MM.1S (cell line): ENCODE measurements at regions not wholly inside any gene's neighbourhood (a gene's known extent, or its start where the extent isn't known, plus 50 kb on each side); places are given as distances from the start of the nearest gene placed in this dataset.

Source experiments
- DNase-seq: peaks from one replicate; pipeline ENCODE4 v3.0.0-alpha.2; 2015
- H2AFZ ChIP-seq: fragments of 300-600 bp; sonication (generic); 2 replicates; pipeline ENCODE4 v1.6.0; 2016; ENCODE audit warnings: antibody characterized with exemption, low read length
- H3F3A ChIP-seq: fragments of 300-600 bp; sonication (generic); 2 replicates; pipeline ENCODE4 v1.6.1; 2016; ENCODE audit warnings: mild to moderate bottlenecking, antibody characterized with exemption, low read length, moderate library complexity, mixed read lengths; ENCODE audit not compliant: insufficient read depth
- H3K27ac ChIP-seq: fragments of 300-600 bp; sonication (generic); 2 replicates; pipeline ENCODE4 v1.5.1; 2016; ENCODE audit warnings: mild to moderate bottlenecking, low read length
- H3K27me3 ChIP-seq: fragments of 300-600 bp; sonication (generic); replicated peaks from 2 replicates; pipeline ENCODE4 v1.6.0; 2016; ENCODE audit warnings: low read length; ENCODE audit not compliant: insufficient read depth
- H3K36me3 ChIP-seq: fragments of 300-600 bp; sonication (generic); replicated peaks from 2 replicates; pipeline ENCODE4 v1.6.1; 2016; ENCODE audit warnings: mild to moderate bottlenecking, low read length, mixed read lengths; ENCODE audit not compliant: insufficient read depth
- H3K4me1 ChIP-seq: fragments of 300-600 bp; sonication (generic); 2 replicates; pipeline ENCODE4 v1.6.1; 2016; ENCODE audit warnings: low read length, mixed read lengths
- H3K4me2 ChIP-seq: fragments of 300-600 bp; sonication (generic); 2 replicates; pipeline ENCODE4 v1.6.0; 2016; ENCODE audit warnings: low read depth, low read length
- H3K4me3 ChIP-seq: fragments of 300-600 bp; sonication (generic); 2 replicates; pipeline ENCODE4 v1.5.1; 2016; ENCODE audit warnings: low read length, mixed read lengths
- H3K79me2 ChIP-seq: fragments of 300-600 bp; sonication (generic); 2 replicates; pipeline ENCODE4 v1.6.1; 2016; ENCODE audit warnings: mixed run types, low read length, mixed read lengths
- H3K9ac ChIP-seq: fragments of 300-600 bp; sonication (generic); 2 replicates; pipeline ENCODE4 v1.6.1; 2016; ENCODE audit warnings: low read length, mixed read lengths
- H3K9me2 ChIP-seq: fragments of 300-600 bp; sonication (generic); replicated peaks from 2 replicates; pipeline ENCODE4 v1.6.1; 2016; ENCODE audit warnings: mild to moderate bottlenecking, low read length, mixed read lengths; ENCODE audit not compliant: insufficient read depth
- H3K9me3 ChIP-seq: fragments of 300-600 bp; sonication (generic); replicated peaks from 2 replicates; pipeline ENCODE4 v1.6.1; 2016; ENCODE audit warnings: mild to moderate bottlenecking, low read length, mixed read lengths; ENCODE audit not compliant: insufficient read depth
- H4K20me1 ChIP-seq: fragments of 300-600 bp; sonication (generic); 2 replicates; pipeline ENCODE4 v1.6.1; 2016; ENCODE audit warnings: mild to moderate bottlenecking, low read length, moderate library complexity, mixed read lengths; ENCODE audit not compliant: insufficient read depth
- CTCF ChIP-seq: fragments of 300-600 bp; sonication (generic); IDR thresholded peaks from 2 replicates; pipeline ENCODE4 v1.5.1; 2016; ENCODE audit warnings: antibody characterized with exemption, low read length, mixed read lengths
- EZH2 ChIP-seq: fragments of 300-600 bp; sonication (generic); optimal IDR thresholded peaks from 2 replicates; pipeline ENCODE3; 2017; ENCODE audit warnings: low read depth, mild to moderate bottlenecking, antibody characterized with exemption, low read length, mixed read lengths
- EZH2phosphoT487 ChIP-seq: fragments of 300-600 bp; sonication (generic); IDR thresholded peaks from 2 replicates; pipeline ENCODE4 v1.6.1; 2018; ENCODE audit warnings: antibody characterized with exemption, low read length

- Histone ChIP-seq H3K27me3 (no peaks in the 10 kb centered on the region), H3K4me3 (no peak overlapping the region), H3K4me2 (no peak overlapping the region)
Measured at GRCh38 chr4:107380836-107381438, 339.1 kb downstream of the PAPSS1 start.

GRCh38 chr4:107380190-107380589 is 339.8 kb downstream of the PAPSS1 start:
- H3K36me3 ChIP-seq = no peaks in the 10 kb centered on the region
- no peaks in the 10 kb centered on the region for H3K79me2 ChIP-seq
- DNase-seq = no peak
- H3F3A ChIP-seq = no peaks in the 10 kb centered on the region
- no peak overlapping the region for H3K9ac ChIP-seq
- no peak overlapping the region for H2AFZ ChIP-seq
- H3K4me1 ChIP-seq = no peaks in the 10 kb centered on the region
- no peaks in the 10 kb centered on the region for H3K9me3 ChIP-seq
- no peaks in the 10 kb centered on the region for H3K27me3 ChIP-seq
- no peak overlapping the region for H3K27ac ChIP-seq
- H3K9me2 ChIP-seq = no peaks in the 10 kb centered on the region
- no peak overlapping the region for H3K4me2 ChIP-seq
- no peaks in the 10 kb centered on the region for H4K20me1 ChIP-seq
- no peak overlapping the region for H3K4me3 ChIP-seq
- no peak for TF ChIP-seq CTCF
- no peak for TF ChIP-seq EZH2phosphoT487
- no peak for TF ChIP-seq EZH2

More at GRCh38 chr4:107380836-107381438, 339.1 kb downstream of the PAPSS1 start:
- TF ChIP-seq EZH2phosphoT487 = no peak
- no peak for TF ChIP-seq CTCF
- TF ChIP-seq EZH2 = no peak
- Histone ChIP-seq H4K20me1 (no peaks in the 10 kb centered on the region), H3F3A (no peaks in the 10 kb centered on the region), H3K27ac (no peak overlapping the region), H3K9ac (no peak overlapping the region), H2AFZ (no peak overlapping the region), H3K4me1 (no peaks in the 10 kb centered on the region), H3K79me2 (no peaks in the 10 kb centered on the region), H3K9me2 (no peaks in the 10 kb centered on the region), H3K36me3 (no peaks in the 10 kb centered on the region), H3K9me3 (no peaks in the 10 kb centered on the region)
- DNase-seq = no peak

- H3K4me2 ChIP-seq = no peak overlapping the region
- H3K79me2 ChIP-seq = no peaks in the 10 kb centered on the region
- no peak for DNase-seq
- no peak overlapping the region for H3K4me3 ChIP-seq
- TF ChIP-seq EZH2phosphoT487 = no peak
- TF ChIP-seq EZH2 = no peak
- no peak for TF ChIP-seq CTCF
- no peaks in the 10 kb centered on the region for H3F3A ChIP-seq
- no peaks in the 10 kb centered on the region for H3K9me2 ChIP-seq
- H3K27me3 ChIP-seq = no peaks in the 10 kb centered on the region
- H3K9me3 ChIP-seq = no peaks in the 10 kb centered on the region
- H4K20me1 ChIP-seq = no peaks in the 10 kb centered on the region
- no peak overlapping the region for H2AFZ ChIP-seq
- H3K36me3 ChIP-seq = no peaks in the 10 kb centered on the region
- H3K27ac ChIP-seq = no peak overlapping the region
- H3K9ac ChIP-seq = no peak overlapping the region
- H3K4me1 ChIP-seq = no peaks in the 10 kb centered on the region
Measured at GRCh38 chr4:107379054-107379869, 340.8 kb downstream of the PAPSS1 start.
